Panc1 (cell line): ENCODE measurements at regions not wholly inside any gene's neighbourhood (a gene's known extent, or its start where the extent isn't known, plus 50 kb on each side); places are given as distances from the start of the nearest gene placed in this dataset.

Experiments
- ATAC-seq: fragments of 200-7000 bp; cut with Tn5 transposase; 2 replicates; pipeline ENCODE4 v1.9.1; 2020; ENCODE audit warnings: mild to moderate bottlenecking, moderate library complexity
- BruUV-seq: library from RNA; stranded (reverse); fragments of 400-500 nt; replicated peaks from 2 replicates; lab custom pipeline; 2021; lab: Mats Ljungman, UMichigan
- CTCF ChIA-PET: fragments of 300-600 bp; sonication (Branson Sonifier 250); formaldehyde crosslinking; loops from one replicate; lab custom pipeline; 2022; ENCODE audit warnings: antibody characterized with exemption; lab: Charles Lee
- POLR2A ChIA-PET: fragments of 300-600 bp; sonication (Branson Sonifier 250); formaldehyde crosslinking; loops from one replicate; lab custom pipeline; 2022; ENCODE audit warnings: antibody characterized with exemption; lab: Charles Lee
- DNase-seq: peaks from one replicate; pipeline ENCODE4 v3.0.0-alpha.2; 2010; ENCODE audit warnings: low read depth, low spot score
- H3K27ac ChIP-seq: 2 replicates; pipeline ENCODE4 v1.5.1; 2011; ENCODE audit warnings: mild to moderate bottlenecking, low read length, inconsistent platforms
- H3K27me3 ChIP-seq: fragments of 200-500 bp; sonication (Bioruptor generic); 2 replicates; pipeline ENCODE4 v1.6.0; 2014; ENCODE audit warnings: low read length, inconsistent platforms; ENCODE audit not compliant: control insufficient read depth, insufficient read depth
- H3K36me3 ChIP-seq: fragments of 200-500 bp; sonication (Bioruptor generic); 2 replicates; pipeline ENCODE4 v1.5.1; 2014; ENCODE audit warnings: inconsistent platforms, mild to moderate bottlenecking, low read length, moderate library complexity; ENCODE audit not compliant: control insufficient read depth, insufficient read depth
- H3K4me1 ChIP-seq: 2 replicates; pipeline ENCODE4 v1.5.1; 2011; ENCODE audit warnings: inconsistent platforms, mild to moderate bottlenecking, low read length, moderate library complexity; ENCODE audit not compliant: control insufficient read depth, insufficient read depth
- H3K4me3 ChIP-seq, 2 experiments: 2 replicates each; pipeline ENCODE4 v1.5.1; 2011 to 2012; ENCODE audit warnings: low read depth in 2 of 2, low read length in 2 of 2, mild to moderate bottlenecking in 2 of 2, inconsistent platforms in 1 of 2, moderate library complexity in 1 of 2
- H3K9me3 ChIP-seq: fragments of 200-500 bp; sonication (Bioruptor generic); 2 replicates; pipeline ENCODE4 v1.5.1; 2014; ENCODE audit warnings: low read depth, mild to moderate bottlenecking, inconsistent platforms, low read length, moderate library complexity; ENCODE audit not compliant: control insufficient read depth, insufficient read depth
- POLR2AphosphoS5 ChIP-seq: IDR thresholded peaks from 2 replicates; pipeline ENCODE4 v1.6.1; 2012; ENCODE audit warnings: mild to moderate bottlenecking, low read depth, low read length, moderate library complexity
- SIN3A ChIP-seq: IDR thresholded peaks from 2 replicates; pipeline ENCODE4 v1.6.1; 2012; ENCODE audit warnings: low read depth, mild to moderate bottlenecking, low read length, moderate library complexity, borderline replicate concordance; ENCODE audit not compliant: insufficient read depth
- TCF7L2 ChIP-seq: IDR thresholded peaks from 2 replicates; pipeline ENCODE4 v1.6.1; 2011; ENCODE audit warnings: mild to moderate bottlenecking, low read depth, low read length, inconsistent platforms
- in situ Hi-C: cut with HindIII; loops from 2 replicates; pipeline ENCODE4 v1.10.0; 2016; ENCODE audit warnings: low sequenced_read_pairs, low pct_unique_long_range_greater_than_20kb
- intact Hi-C: fragments of 100-400 bp; cut with micrococcal nuclease; formaldehyde crosslinking; loops from one replicate; pipeline ENCODE4 v1.10.0; 2022; ENCODE audit not compliant: unreplicated experiment
- TF ChIP-seq, protein P1 (sequence below): fragments of 450-650 bp; IDR thresholded peaks from 2 replicates; pipeline ENCODE4 v1.5.1; 2017; ENCODE audit warnings: mild to moderate bottlenecking
- TF ChIP-seq, protein P2 (sequence below), 2 experiments: IDR thresholded peaks; 2 replicates each; pipeline ENCODE4 v1.6.1; 2011 to 2012; ENCODE audit warnings: low read depth in 2 of 2, control low read depth in 1 of 2, low read length in 1 of 2, mild to moderate bottlenecking in 1 of 2, moderate library complexity in 1 of 2; ENCODE audit not compliant: insufficient read depth in 1 of 2

- Histone ChIP-seq H3K9me3 (no peaks in the 10 kb centered on the region), H3K4me1 (no peaks in the 10 kb centered on the region), H3K27ac (no peak overlapping the region), H3K36me3 (no peaks in the 10 kb centered on the region), H3K4me3 (no peak overlapping the region), H3K27me3 (no peaks in the 10 kb centered on the region)
- ChIA-PET CTCF (no interaction called here), POLR2A (no interaction called here)
- DNase-seq = no peak
- no peak for ATAC-seq
- no peak for TF ChIP-seq SIN3A
- TF ChIP-seq TCF7L2 = no peak
- no peak for TF ChIP-seq POLR2AphosphoS5
- TF ChIP-seq, protein P1, sequence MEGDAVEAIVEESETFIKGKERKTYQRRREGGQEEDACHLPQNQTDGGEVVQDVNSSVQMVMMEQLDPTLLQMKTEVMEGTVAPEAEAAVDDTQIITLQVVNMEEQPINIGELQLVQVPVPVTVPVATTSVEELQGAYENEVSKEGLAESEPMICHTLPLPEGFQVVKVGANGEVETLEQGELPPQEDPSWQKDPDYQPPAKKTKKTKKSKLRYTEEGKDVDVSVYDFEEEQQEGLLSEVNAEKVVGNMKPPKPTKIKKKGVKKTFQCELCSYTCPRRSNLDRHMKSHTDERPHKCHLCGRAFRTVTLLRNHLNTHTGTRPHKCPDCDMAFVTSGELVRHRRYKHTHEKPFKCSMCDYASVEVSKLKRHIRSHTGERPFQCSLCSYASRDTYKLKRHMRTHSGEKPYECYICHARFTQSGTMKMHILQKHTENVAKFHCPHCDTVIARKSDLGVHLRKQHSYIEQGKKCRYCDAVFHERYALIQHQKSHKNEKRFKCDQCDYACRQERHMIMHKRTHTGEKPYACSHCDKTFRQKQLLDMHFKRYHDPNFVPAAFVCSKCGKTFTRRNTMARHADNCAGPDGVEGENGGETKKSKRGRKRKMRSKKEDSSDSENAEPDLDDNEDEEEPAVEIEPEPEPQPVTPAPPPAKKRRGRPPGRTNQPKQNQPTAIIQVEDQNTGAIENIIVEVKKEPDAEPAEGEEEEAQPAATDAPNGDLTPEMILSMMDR = no peak
- TF ChIP-seq, protein P2, sequence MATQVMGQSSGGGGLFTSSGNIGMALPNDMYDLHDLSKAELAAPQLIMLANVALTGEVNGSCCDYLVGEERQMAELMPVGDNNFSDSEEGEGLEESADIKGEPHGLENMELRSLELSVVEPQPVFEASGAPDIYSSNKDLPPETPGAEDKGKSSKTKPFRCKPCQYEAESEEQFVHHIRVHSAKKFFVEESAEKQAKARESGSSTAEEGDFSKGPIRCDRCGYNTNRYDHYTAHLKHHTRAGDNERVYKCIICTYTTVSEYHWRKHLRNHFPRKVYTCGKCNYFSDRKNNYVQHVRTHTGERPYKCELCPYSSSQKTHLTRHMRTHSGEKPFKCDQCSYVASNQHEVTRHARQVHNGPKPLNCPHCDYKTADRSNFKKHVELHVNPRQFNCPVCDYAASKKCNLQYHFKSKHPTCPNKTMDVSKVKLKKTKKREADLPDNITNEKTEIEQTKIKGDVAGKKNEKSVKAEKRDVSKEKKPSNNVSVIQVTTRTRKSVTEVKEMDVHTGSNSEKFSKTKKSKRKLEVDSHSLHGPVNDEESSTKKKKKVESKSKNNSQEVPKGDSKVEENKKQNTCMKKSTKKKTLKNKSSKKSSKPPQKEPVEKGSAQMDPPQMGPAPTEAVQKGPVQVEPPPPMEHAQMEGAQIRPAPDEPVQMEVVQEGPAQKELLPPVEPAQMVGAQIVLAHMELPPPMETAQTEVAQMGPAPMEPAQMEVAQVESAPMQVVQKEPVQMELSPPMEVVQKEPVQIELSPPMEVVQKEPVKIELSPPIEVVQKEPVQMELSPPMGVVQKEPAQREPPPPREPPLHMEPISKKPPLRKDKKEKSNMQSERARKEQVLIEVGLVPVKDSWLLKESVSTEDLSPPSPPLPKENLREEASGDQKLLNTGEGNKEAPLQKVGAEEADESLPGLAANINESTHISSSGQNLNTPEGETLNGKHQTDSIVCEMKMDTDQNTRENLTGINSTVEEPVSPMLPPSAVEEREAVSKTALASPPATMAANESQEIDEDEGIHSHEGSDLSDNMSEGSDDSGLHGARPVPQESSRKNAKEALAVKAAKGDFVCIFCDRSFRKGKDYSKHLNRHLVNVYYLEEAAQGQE (IDR thresholded peaks at IDR 0.05; ENCODE audit: insufficient read depth in 1 of 2, low read depth in 2 of 2, low read length in 1 of 2) = no peak
- in situ Hi-C loops (no loop called here), intact Hi-C loops (no loop called here)
- no TSS peak for BruUV-seq
These were observed 613.1 kb downstream of the MID1IP1 start for GRCh38 chrX:39414290-39414854.

GRCh38 chrX:39416547-39417260 lies 615.4 kb downstream of the MID1IP1 start:
- no TSS peak for BruUV-seq
- ATAC-seq (no peak), DNase-seq (no peak)
- Histone ChIP-seq H3K27ac (no peak overlapping the region), H3K4me3 (no peak overlapping the region), H3K36me3 (no peaks in the 10 kb centered on the region), H3K4me1 (no peaks in the 10 kb centered on the region), H3K9me3 (no peaks in the 10 kb centered on the region), H3K27me3 (no peaks in the 10 kb centered on the region)
- intact Hi-C loops = no loop called here
- TF ChIP-seq, protein P2 (IDR thresholded peaks at IDR 0.05; ENCODE audit: insufficient read depth in 1 of 2, low read depth in 2 of 2, low read length in 1 of 2) = no peak
- no peak for TF ChIP-seq SIN3A
- in situ Hi-C loops = no loop called here
- ChIA-PET CTCF (interaction anchor here (0.6 kb wide), 1 partner anchor 1842 kb away, joined by 6 read pairs; no protein-coding TSS in a partner anchor), POLR2A (no interaction called here)
